ENCODE measurements at regions not wholly inside any gene's neighbourhood (a gene's known extent, or its start where the extent isn't known, plus 50 kb on each side); places are given as distances from the start of the nearest gene placed in this dataset.

DNA sequence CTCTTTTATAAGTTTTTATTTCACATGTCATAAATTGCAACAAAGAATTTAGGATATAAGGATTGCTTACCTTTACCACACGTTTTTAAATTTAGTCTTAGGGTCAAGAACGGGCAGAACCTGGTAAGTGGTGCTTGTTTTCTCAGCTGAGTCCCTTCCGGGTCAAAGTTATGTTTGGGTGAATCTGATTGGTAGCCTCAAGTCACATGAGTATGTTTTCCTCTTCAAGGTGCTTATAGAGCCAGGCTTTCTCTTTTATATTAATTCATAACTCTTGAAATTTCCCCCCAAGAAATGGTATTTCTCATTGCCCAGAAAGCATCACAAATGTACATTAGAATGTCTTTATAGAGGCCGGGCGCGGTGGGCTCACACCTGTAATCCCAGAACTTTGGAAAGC is 415.7 kb upstream of the ROBO2 start:
- TF ChIP-seq POU6F1 (CRISPR knock-in tag; IDR thresholded peaks at IDR 0.05; ENCODE audit: borderline replicate concordance, low read depth) = no peak
- no peak for TF ChIP-seq GLIS3 (CRISPR knock-in tag; IDR thresholded peaks at IDR 0.05)
- no peak for TF ChIP-seq ARNTL (CRISPR knock-in tag; IDR thresholded peaks at IDR 0.05; ENCODE audit: borderline replicate concordance, low read depth)
- TF ChIP-seq PPARA (CRISPR knock-in tag; IDR thresholded peaks at IDR 0.05; ENCODE audit: borderline replicate concordance) = no peak

Data from SK-N-SH treated with all-trans-retinoic acid at 6 μM for 48 hours (cell line).